ENCODE measurements at regions not wholly inside any gene's neighbourhood (a gene's known extent, or its start where the extent isn't known, plus 50 kb on each side); places are given as distances from the start of the nearest gene placed in this dataset.

- TF ChIP-seq EZH2 (IDR thresholded peaks at IDR 0.05; ENCODE audit: borderline replicate concordance), result no peak
- TF ChIP-seq, protein P1, sequence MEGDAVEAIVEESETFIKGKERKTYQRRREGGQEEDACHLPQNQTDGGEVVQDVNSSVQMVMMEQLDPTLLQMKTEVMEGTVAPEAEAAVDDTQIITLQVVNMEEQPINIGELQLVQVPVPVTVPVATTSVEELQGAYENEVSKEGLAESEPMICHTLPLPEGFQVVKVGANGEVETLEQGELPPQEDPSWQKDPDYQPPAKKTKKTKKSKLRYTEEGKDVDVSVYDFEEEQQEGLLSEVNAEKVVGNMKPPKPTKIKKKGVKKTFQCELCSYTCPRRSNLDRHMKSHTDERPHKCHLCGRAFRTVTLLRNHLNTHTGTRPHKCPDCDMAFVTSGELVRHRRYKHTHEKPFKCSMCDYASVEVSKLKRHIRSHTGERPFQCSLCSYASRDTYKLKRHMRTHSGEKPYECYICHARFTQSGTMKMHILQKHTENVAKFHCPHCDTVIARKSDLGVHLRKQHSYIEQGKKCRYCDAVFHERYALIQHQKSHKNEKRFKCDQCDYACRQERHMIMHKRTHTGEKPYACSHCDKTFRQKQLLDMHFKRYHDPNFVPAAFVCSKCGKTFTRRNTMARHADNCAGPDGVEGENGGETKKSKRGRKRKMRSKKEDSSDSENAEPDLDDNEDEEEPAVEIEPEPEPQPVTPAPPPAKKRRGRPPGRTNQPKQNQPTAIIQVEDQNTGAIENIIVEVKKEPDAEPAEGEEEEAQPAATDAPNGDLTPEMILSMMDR (IDR thresholded peaks at IDR 0.05; ENCODE audit: poor library complexity), result no peak
These were observed 500.5 kb upstream of the ADAMTS5 start for GRCh38 chr21:27467366-27467765.
